ENCODE measurements at regions not wholly inside any gene's neighbourhood (a gene's known extent, or its start where the extent isn't known, plus 50 kb on each side); places are given as distances from the start of the nearest gene placed in this dataset.

- POLR2A ChIA-PET: no interaction called here
- no peaks in the 10 kb centered on the region for H3K9me3 Mint-ChIP-seq (ENCODE audit: low read depth)
- DNase-seq: no peak
- H3K27ac Mint-ChIP-seq: no peak overlapping the region
- H3K4me1 Mint-ChIP-seq: no peaks in the 10 kb centered on the region
- intact Hi-C loops (cut with DNase I, micrococcal nuclease): no loop called here
- H3K4me3 Mint-ChIP-seq: no peak overlapping the region
- no peaks in the 10 kb centered on the region for H3K36me3 Mint-ChIP-seq (ENCODE audit: low read depth)
- ATAC-seq: no peak
- no peaks in the 10 kb centered on the region for H3K27me3 Mint-ChIP-seq
- CTCF ChIA-PET: no interaction called here
These were observed 90.9 kb downstream of the HMX1 start for GRCh38 chr4:8780596-8781368.

GRCh38 chr4:8780086-8780485 lies 91.6 kb downstream of the HMX1 start:
- ATAC-seq: no peak
- intact Hi-C loops (cut with DNase I, micrococcal nuclease): no loop called here
- Mint-ChIP-seq H3K9me3 (ENCODE audit: low read depth) (no peaks in the 10 kb centered on the region), H3K27me3 (no peaks in the 10 kb centered on the region), H3K4me1 (no peaks in the 10 kb centered on the region), H3K4me3 (no peak overlapping the region), H3K27ac (no peak overlapping the region), H3K36me3 (ENCODE audit: low read depth) (no peaks in the 10 kb centered on the region)
- no peak for DNase-seq
- ChIA-PET CTCF (no interaction called here), POLR2A (no interaction called here)

GRCh38 chr4:8779490-8779932 lies 92.1 kb downstream of the HMX1 start:
- H3K4me3 Mint-ChIP-seq: no peak overlapping the region
- ChIA-PET POLR2A (no interaction called here), CTCF (no interaction called here)
- no peaks in the 10 kb centered on the region for H3K27me3 Mint-ChIP-seq
- H3K9me3 Mint-ChIP-seq (ENCODE audit: low read depth): no peaks in the 10 kb centered on the region
- intact Hi-C loops (cut with DNase I, micrococcal nuclease): no loop called here
- no peaks in the 10 kb centered on the region for H3K4me1 Mint-ChIP-seq
- DNase-seq (no peak), ATAC-seq (no peak)
- no peak overlapping the region for H3K27ac Mint-ChIP-seq
- no peaks in the 10 kb centered on the region for H3K36me3 Mint-ChIP-seq (ENCODE audit: low read depth)

- ChIA-PET CTCF (interaction anchor here (0.6 kb wide), 1 partner anchor 253 kb away, joined by 4 read pairs; no protein-coding TSS in a partner anchor), POLR2A (no interaction called here)
- Mint-ChIP-seq H3K4me3 (no peak overlapping the region), H3K9me3 (ENCODE audit: low read depth) (no peaks in the 10 kb centered on the region), H3K4me1 (no peaks in the 10 kb centered on the region), H3K36me3 (ENCODE audit: low read depth) (no peaks in the 10 kb centered on the region), H3K27ac (no peak overlapping the region), H3K27me3 (no peaks in the 10 kb centered on the region)
- ATAC-seq (no peak), DNase-seq (no peak)
- intact Hi-C loops (cut with DNase I, micrococcal nuclease): no loop called here
These were observed 92.9 kb downstream of the HMX1 start for GRCh38 chr4:8778760-8779159.

- Mint-ChIP-seq H3K36me3 (ENCODE audit: low read depth) (no peaks in the 10 kb centered on the region), H3K27me3 (no peaks in the 10 kb centered on the region), H3K4me3 (no peak overlapping the region), H3K9me3 (ENCODE audit: low read depth) (no peaks in the 10 kb centered on the region), H3K27ac (no peak overlapping the region), H3K4me1 (no peaks in the 10 kb centered on the region)
- intact Hi-C loops (cut with DNase I, micrococcal nuclease): no loop called here
- DNase-seq (no peak), ATAC-seq (no peak)
- ChIA-PET CTCF (no interaction called here), POLR2A (no interaction called here)
These were observed 93.3 kb downstream of the HMX1 start for GRCh38 chr4:8778291-8778690.

- no peak for DNase-seq
- H3K4me3 Mint-ChIP-seq: no peak overlapping the region
- ChIA-PET CTCF (no interaction called here), POLR2A (no interaction called here)
- H3K27me3 Mint-ChIP-seq: no peaks in the 10 kb centered on the region
- no peaks in the 10 kb centered on the region for H3K9me3 Mint-ChIP-seq (ENCODE audit: low read depth)
- no peaks in the 10 kb centered on the region for H3K4me1 Mint-ChIP-seq
- no peak for ATAC-seq
- intact Hi-C loops (cut with DNase I, micrococcal nuclease): no loop called here
- H3K36me3 Mint-ChIP-seq (ENCODE audit: low read depth): no peaks in the 10 kb centered on the region
- H3K27ac Mint-ChIP-seq: no peak overlapping the region
These were observed 94.1 kb downstream of the HMX1 start for GRCh38 chr4:8777320-8778196.

GRCh38 chr4:8776366-8776765 lies 95.3 kb downstream of the HMX1 start:
- H3K9me3 Mint-ChIP-seq (ENCODE audit: low read depth): no peaks in the 10 kb centered on the region
- no peak for ATAC-seq
- ChIA-PET POLR2A (no interaction called here), CTCF (no interaction called here)
- H3K4me1 Mint-ChIP-seq: no peaks in the 10 kb centered on the region
- H3K36me3 Mint-ChIP-seq (ENCODE audit: low read depth): no peaks in the 10 kb centered on the region
- no peak for DNase-seq
- intact Hi-C loops (cut with DNase I, micrococcal nuclease): no loop called here
- no peak overlapping the region for H3K27ac Mint-ChIP-seq
- no peak overlapping the region for H3K4me3 Mint-ChIP-seq
- no peaks in the 10 kb centered on the region for H3K27me3 Mint-ChIP-seq

- H3K36me3 Mint-ChIP-seq (ENCODE audit: low read depth): no peaks in the 10 kb centered on the region
- H3K4me3 Mint-ChIP-seq: no peak overlapping the region
- ChIA-PET CTCF (interaction anchor here (0.5 kb wide), 1 partner anchor 621 kb away, joined by 3 read pairs; no protein-coding TSS in a partner anchor), POLR2A (no interaction called here)
- DNase-seq: no peak
- no peaks in the 10 kb centered on the region for H3K4me1 Mint-ChIP-seq
- no peak overlapping the region for H3K27ac Mint-ChIP-seq
- no peaks in the 10 kb centered on the region for H3K9me3 Mint-ChIP-seq (ENCODE audit: low read depth)
- intact Hi-C loops (cut with DNase I, micrococcal nuclease): no loop called here
- H3K27me3 Mint-ChIP-seq: no peaks in the 10 kb centered on the region
- no peak for ATAC-seq
These were observed 95.8 kb downstream of the HMX1 start for GRCh38 chr4:8775751-8776355.

GRCh38 chr4:8775121-8775520 lies 96.5 kb downstream of the HMX1 start:
- CTCF ChIA-PET: no interaction called here
- H3K9me3 Mint-ChIP-seq (ENCODE audit: low read depth): no peaks in the 10 kb centered on the region
- DNase-seq (no peak), ATAC-seq (no peak)
- no peaks in the 10 kb centered on the region for H3K36me3 Mint-ChIP-seq (ENCODE audit: low read depth)
- H3K27me3 Mint-ChIP-seq: no peaks in the 10 kb centered on the region
- H3K4me3 Mint-ChIP-seq: no peak overlapping the region
- intact Hi-C loops (cut with DNase I, micrococcal nuclease): no loop called here
- H3K27ac Mint-ChIP-seq: no peak overlapping the region
- no peaks in the 10 kb centered on the region for H3K4me1 Mint-ChIP-seq
- POLR2A ChIA-PET: no interaction called here

GRCh38 chr4:8774071-8774470 lies 97.6 kb downstream of the HMX1 start:
- ATAC-seq: no peak
- H3K4me1 Mint-ChIP-seq: no peaks in the 10 kb centered on the region
- no peaks in the 10 kb centered on the region for H3K27me3 Mint-ChIP-seq
- H3K36me3 Mint-ChIP-seq (ENCODE audit: low read depth): no peaks in the 10 kb centered on the region
- no peak overlapping the region for H3K27ac Mint-ChIP-seq
- no peak overlapping the region for H3K4me3 Mint-ChIP-seq
- CTCF ChIA-PET: no interaction called here
- no peak for DNase-seq
- intact Hi-C loops (cut with DNase I, micrococcal nuclease): no loop called here
- H3K9me3 Mint-ChIP-seq (ENCODE audit: low read depth): no peaks in the 10 kb centered on the region
- POLR2A ChIA-PET: no interaction called here

- ChIA-PET POLR2A (no interaction called here), CTCF (no interaction called here)
- H3K4me3 Mint-ChIP-seq: no peak overlapping the region
- DNase-seq: no peak
- H3K4me1 Mint-ChIP-seq: no peaks in the 10 kb centered on the region
- intact Hi-C loops (cut with DNase I, micrococcal nuclease): no loop called here
- H3K9me3 Mint-ChIP-seq (ENCODE audit: low read depth): no peaks in the 10 kb centered on the region
- no peak overlapping the region for H3K27ac Mint-ChIP-seq
- H3K36me3 Mint-ChIP-seq (ENCODE audit: low read depth): no peaks in the 10 kb centered on the region
- no peak for ATAC-seq
- H3K27me3 Mint-ChIP-seq: no peaks in the 10 kb centered on the region
These were observed 98.3 kb downstream of the HMX1 start for GRCh38 chr4:8773124-8773931.
